HEK293T (cell line): ENCODE measurements at regions not wholly inside any gene's neighbourhood (a gene's known extent, or its start where the extent isn't known, plus 50 kb on each side); places are given as distances from the start of the nearest gene placed in this dataset.

Experiments
- ARNT ChIP-seq: fragments of 450-650 bp; IDR thresholded peaks from 2 replicates; pipeline ENCODE4 v1.6.1; 2017; ENCODE audit warnings: mild to moderate bottlenecking
- BHLHE40 ChIP-seq: fragments of 450-650 bp; IDR thresholded peaks from 2 replicates; pipeline ENCODE4 v1.6.1; 2016; ENCODE audit warnings: mild to moderate bottlenecking, moderate library complexity, borderline replicate concordance
- FOXK2 ChIP-seq: fragments of 450-650 bp; IDR thresholded peaks from 2 replicates; pipeline ENCODE4 v1.6.1; 2016; ENCODE audit warnings: mild to moderate bottlenecking
- FOXM1 ChIP-seq: fragments of 450-650 bp; IDR thresholded peaks from 2 replicates; pipeline ENCODE4 v1.6.1; 2017; ENCODE audit warnings: mild to moderate bottlenecking, borderline replicate concordance
- L3MBTL2 ChIP-seq: fragments of 450-650 bp; conservative IDR thresholded peaks from 2 replicates; pipeline ENCODE4 v1.6.1; 2016; ENCODE audit warnings: mild to moderate bottlenecking
- LEF1 ChIP-seq: fragments of 450-650 bp; IDR thresholded peaks from 2 replicates; pipeline ENCODE4 v1.6.1; 2017; ENCODE audit warnings: mild to moderate bottlenecking, borderline replicate concordance
- NFRKB ChIP-seq: fragments of 450-650 bp; IDR thresholded peaks from 2 replicates; pipeline ENCODE4 v1.6.1; 2016; ENCODE audit warnings: mild to moderate bottlenecking, moderate library complexity
- SP1 ChIP-seq: fragments of 450-650 bp; IDR thresholded peaks from 2 replicates; pipeline ENCODE4 v1.6.1; 2017
- SUZ12 ChIP-seq: fragments of 450-650 bp; IDR thresholded peaks from 2 replicates; pipeline ENCODE4 v1.6.1; 2016; ENCODE audit warnings: mild to moderate bottlenecking
- TARDBP ChIP-seq: fragments of 450-650 bp; IDR thresholded peaks from 2 replicates; pipeline ENCODE4 v1.6.1; 2016
- ZNF384 ChIP-seq: fragments of 450-650 bp; IDR thresholded peaks from 2 replicates; pipeline ENCODE4 v1.6.1; 2016
- TF ChIP-seq, protein P1 (sequence below): fragments of 450-650 bp; IDR thresholded peaks from 2 replicates; pipeline ENCODE4 v1.6.1; 2016

DNA sequence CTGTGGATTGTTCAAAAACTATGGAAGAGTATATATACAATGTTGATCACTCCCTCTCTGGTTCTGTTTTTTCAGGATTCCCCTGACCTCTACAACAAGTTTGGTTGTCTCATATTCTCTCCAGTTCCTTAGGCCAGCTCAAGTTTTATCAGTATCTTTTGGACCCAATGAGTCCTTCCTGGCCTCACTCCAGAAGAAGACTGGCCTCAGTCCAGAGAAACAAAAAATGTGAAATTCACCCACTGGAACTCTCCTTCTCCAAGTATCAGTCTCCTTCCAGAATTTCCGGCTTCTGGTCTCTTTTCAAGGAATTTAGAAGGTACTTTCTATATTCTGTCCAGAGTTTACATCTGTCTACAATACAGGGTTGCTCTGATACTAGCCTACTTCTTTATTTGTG lies 537.8 kb upstream of the FTMT start:
- TF ChIP-seq SUZ12 (no peak), FOXK2 (no peak), SP1 (no peak), FOXM1 (no peak), ZNF384 (no peak), TARDBP (no peak), L3MBTL2 (no peak), BHLHE40 (no peak), LEF1 (no peak), NFRKB (no peak), ARNT (no peak)
- TF ChIP-seq, protein P1, sequence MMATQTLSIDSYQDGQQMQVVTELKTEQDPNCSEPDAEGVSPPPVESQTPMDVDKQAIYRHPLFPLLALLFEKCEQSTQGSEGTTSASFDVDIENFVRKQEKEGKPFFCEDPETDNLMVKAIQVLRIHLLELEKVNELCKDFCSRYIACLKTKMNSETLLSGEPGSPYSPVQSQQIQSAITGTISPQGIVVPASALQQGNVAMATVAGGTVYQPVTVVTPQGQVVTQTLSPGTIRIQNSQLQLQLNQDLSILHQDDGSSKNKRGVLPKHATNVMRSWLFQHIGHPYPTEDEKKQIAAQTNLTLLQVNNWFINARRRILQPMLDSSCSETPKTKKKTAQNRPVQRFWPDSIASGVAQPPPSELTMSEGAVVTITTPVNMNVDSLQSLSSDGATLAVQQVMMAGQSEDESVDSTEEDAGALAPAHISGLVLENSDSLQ, result no peak
